HG02763 (cell line): ENCODE measurements at regions not wholly inside any gene's neighbourhood (a gene's known extent, or its start where the extent isn't known, plus 50 kb on each side); places are given as distances from the start of the nearest gene placed in this dataset.

Experiments used
- ATAC-seq: cut with Tn5 transposase; IDR thresholded peaks from one replicate; pipeline ENCODE4 v1.9.1; 2021; ENCODE audit warnings: mild to moderate bottlenecking, moderate library complexity; ENCODE audit not compliant: unreplicated experiment

- no peak for ATAC-seq
Measured at GRCh38 chr10:57884965-57885617, 382.6 kb downstream of the IPMK start.

- no peak for ATAC-seq
Measured at GRCh38 chr10:57884407-57884806, 383.3 kb downstream of the IPMK start.

DNA sequence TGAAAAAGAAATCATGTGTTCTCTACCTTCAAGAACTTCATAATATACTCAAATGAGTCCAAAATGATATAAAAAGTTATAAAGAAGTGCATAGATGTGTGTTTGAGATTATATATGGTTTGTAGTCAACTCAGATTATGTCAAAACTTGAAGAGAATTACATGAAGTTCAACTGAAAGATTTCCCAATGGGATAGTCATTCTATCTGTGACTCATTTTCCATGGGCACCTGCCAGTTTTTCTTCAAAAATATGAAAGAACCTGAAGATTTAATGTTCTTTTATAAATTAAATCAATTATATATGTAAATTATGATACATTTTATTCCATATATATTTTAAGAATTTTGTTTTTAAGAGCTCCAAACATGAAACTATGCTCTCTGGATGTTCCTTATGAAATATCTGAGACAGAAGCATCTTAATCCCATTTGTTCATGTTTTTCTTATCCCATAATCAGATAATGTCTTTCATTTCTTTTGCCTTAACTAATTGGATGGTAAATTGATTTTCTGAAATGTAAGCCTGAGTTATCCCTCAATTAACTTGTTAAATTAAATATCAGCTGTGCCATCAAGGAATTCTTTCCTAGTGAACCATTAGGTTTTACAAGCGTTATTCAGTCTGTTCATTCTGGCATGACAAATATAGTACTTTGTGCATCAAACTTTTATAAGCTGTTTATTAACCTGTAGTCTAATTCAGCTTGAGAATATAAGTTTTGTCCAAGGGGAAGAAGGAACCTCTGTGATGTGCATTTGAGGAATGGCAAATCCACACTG, 387.1 kb downstream of the IPMK start:
- ATAC-seq: no peak

- no peak for ATAC-seq
Measured at GRCh38 chr10:57874810-57875209, 392.9 kb downstream of the IPMK start.

- no peak for ATAC-seq
Measured at GRCh38 chr10:57867241-57867640, 400.5 kb downstream of the IPMK start.

- no peak for ATAC-seq
Measured at GRCh38 chr10:57864765-57865680, 402.7 kb downstream of the IPMK start.

- no peak for ATAC-seq
Measured at GRCh38 chr10:57849691-57850357, 417.9 kb downstream of the IPMK start.

- ATAC-seq: no peak
Measured at GRCh38 chr10:57846307-57847065, 421.2 kb downstream of the IPMK start.

DNA sequence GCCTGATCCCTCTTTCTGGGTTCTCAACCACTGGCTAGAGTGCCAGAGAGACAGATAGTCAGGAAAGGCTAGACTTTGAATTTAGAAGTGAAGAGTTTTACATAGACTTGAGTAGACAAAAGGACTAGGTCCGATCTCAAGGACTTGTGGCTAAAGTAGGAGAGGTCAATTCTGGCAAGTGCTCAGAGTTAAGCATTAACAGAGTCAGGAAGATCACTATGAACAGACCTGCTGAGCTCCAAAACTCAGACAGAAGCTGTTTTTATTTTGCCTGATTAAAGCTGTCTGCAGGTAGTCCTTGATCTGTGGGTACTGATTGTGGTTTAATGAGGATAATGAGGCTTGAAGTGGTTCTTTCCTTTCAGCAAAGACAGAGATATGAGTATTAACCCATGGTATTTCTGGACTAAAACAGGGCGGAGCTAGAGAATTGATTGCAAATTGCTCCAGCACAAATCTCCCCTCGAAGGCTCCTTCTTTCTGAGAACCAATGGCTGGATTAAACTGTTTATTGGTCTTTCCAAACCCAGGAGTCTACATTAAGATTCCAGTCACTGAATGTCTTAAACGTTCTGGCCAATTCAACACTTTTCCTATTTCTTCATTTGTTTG, 423.2 kb downstream of the IPMK start:
- ATAC-seq: no peak

DNA sequence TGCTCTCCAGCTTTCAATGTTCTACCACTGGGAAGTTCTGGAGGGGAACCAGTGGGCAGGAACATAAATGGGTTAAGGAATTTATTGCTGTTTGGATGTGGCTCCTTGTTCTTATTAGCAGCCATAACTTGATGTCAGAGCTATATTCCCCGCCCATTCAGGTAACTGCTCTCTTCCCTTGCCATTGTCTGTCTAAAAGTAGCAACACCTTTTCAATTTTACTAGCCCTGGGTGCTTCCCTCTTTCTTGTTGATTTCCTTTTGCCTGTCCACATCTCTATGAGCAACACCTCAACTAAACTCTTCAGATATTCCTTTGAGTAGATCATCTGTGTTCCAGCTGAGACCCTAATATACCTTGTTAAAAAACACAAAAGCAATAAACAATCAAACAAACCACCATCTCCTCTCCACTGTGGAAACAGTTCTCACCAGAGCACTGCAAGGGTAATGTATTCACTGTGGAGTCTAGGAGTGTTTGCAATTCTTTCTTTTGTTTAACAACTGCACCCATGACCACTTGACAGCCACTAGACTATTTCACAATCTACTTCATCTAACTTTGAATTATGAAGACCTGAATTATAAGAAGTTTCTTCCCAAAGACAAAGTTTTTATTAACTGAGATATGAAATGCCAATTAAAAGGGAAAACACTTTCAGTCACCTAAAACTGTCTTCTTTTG, 436.7 kb downstream of the IPMK start:
- no peak for ATAC-seq

DNA sequence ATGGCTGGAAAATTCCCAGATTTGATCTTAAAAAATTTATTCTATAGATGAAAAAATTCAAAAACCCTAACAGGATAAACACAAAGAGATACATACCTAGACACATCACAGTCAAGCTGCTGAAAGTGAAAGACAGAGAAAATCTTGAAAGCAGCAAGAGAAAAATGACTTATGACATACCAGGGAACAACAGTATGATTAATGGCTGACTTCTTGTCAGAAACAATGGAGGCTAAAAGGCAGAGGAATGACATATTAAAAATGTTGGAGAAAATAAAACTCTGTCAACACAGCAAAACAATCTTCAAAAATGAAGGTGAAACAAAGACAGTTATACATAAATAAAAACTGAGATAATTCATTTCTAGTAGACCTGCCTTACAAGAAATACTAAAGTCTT, 442.7 kb downstream of the IPMK start:
- no peak for ATAC-seq

DNA sequence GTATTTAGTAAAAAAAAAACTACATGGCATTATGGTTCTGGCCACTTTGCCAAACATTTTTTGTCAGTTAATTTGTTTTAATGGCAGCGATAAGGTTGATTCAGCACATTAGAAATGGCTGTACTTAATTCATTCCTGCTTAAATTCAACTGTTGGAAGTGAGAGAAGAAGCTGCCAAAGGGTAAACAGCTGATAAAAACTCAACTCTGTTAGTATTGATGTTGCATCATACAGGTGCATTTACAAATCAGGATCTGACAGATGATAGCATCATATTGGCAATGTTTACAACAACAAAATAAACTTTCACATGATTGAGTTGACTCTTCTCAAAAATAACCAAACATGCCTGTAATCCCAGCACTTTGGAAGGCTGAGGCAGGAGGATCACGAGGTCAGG, 444.3 kb downstream of the IPMK start:
- ATAC-seq: no peak

DNA sequence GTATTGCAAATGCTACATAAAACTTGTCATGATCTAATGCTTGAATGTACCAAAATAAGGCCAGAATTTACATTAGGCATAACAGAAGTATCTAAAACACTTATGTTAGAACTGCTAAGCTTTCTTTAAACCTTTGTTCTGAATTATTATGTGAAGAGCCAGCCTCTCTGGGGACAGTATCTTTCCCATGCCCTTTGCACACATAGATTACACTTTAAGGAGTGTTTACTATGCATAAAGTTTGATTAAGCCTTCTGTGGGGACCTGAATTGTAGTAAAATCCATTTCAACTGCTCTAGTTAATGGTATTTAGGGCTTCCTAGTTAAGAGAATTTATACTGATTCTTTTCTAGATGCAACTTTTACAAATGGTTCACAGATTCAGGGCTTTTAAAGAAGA, 444.7 kb downstream of the IPMK start:
- no peak for ATAC-seq

GRCh38 chr10:57818522-57818921, 449.2 kb downstream of the IPMK start:
- ATAC-seq: no peak

DNA sequence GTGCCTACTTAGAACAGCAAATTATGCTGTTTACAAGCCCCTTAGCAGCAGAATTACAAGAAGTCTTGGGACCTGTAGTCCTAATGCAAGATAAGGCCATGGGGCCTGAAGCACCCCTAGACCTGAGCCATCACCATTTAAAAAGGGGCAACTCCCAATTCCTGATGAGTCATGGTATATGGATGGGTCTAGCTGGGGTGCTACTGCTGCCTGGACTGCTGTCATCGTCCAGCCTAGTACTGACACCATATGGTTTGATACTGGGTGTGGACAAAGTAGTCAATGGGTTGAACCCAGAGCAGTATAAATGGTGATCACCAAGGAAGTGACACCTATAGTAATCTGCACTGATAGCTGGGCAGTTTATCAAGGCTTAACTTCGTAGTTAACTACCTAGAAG, 450.0 kb downstream of the IPMK start:
- ATAC-seq: no peak

- no peak for ATAC-seq
Measured at GRCh38 chr10:57815949-57816348, 451.7 kb downstream of the IPMK start.

- ATAC-seq: no peak
Measured at GRCh38 chr10:57809961-57810360, 457.7 kb downstream of the IPMK start.

DNA sequence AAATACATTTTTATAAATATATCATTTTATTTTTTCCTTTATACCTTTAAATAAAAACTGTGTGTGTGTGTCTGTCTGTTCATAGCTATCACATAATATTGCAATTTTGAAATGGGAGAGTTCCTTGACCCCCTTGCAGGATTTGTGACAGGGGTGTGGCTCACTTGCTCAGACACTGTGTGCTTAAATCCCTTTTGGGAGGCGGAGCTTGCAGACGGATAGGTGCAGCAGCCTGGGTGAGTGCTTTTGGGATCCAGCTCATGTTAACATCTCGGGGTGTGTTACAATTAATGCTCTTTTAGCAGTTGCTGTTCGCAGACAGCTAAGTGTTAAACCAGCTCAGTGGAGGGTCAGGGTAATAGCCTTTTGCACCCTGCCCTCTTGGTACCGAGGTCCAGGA, 459.8 kb downstream of the IPMK start:
- no peak for ATAC-seq

DNA sequence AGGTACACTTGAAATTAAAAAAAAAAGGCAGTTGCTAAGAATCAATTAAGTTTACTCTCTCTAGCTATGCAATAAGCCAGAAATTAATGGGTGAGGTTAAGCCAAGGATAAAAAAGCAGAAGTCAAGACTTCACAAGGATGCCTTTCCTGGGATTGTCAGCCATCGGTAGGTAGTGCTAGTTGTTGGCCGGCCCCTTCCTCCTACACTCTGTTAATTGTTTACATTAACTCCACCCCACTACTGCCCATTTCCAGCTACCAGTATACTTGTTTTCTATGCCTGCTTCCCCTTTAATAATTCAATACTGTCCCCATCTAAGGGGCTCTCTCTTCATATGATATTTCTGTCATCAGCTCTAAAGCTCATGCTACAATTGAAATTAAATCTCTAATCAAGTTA, 461.0 kb downstream of the IPMK start:
- no peak for ATAC-seq
